ENCODE measurements at regions not wholly inside any gene's neighbourhood (a gene's known extent, or its start where the extent isn't known, plus 50 kb on each side); places are given as distances from the start of the nearest gene placed in this dataset.

DNA sequence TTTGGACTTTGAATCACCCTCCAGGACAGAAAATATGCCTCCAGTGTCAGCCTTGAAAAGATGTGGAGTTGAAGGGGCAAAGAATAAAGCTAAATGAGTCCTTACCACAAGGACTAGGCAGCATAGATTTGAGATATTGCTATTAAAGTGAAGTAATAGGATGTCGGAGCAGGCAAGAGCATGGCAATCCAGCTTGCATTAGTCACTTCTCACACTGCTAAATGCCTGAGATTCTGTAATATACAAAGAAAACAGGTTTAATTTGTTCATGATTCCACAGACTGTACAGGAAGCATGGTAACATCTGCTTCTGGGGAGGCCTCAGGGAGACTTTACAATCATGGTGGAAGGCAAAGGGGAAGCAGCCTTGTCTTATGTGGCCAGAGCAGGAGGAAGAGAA is 109.8 kb upstream of the PCDH7 start:
- no peak for DNase-seq

DNA sequence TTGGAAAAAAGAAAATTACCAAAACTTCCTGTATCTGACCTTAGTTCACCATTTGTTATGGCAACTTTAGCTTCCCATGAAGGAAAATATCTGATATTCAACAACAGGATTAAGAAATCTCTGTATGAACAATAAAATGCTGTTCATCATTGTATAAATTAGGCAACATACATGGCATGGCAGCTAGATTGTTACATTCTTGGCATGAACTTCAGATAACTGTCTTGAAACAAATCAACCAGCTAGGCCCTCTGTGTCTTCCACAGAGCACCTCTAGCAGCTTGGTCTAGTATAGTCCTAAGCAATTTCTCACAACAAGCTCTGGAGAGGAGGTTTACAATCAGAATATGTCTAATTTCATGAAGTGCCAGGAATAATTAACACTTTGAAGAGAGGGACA is 105.4 kb upstream of the PCDH7 start:
- no peak for DNase-seq

DNA sequence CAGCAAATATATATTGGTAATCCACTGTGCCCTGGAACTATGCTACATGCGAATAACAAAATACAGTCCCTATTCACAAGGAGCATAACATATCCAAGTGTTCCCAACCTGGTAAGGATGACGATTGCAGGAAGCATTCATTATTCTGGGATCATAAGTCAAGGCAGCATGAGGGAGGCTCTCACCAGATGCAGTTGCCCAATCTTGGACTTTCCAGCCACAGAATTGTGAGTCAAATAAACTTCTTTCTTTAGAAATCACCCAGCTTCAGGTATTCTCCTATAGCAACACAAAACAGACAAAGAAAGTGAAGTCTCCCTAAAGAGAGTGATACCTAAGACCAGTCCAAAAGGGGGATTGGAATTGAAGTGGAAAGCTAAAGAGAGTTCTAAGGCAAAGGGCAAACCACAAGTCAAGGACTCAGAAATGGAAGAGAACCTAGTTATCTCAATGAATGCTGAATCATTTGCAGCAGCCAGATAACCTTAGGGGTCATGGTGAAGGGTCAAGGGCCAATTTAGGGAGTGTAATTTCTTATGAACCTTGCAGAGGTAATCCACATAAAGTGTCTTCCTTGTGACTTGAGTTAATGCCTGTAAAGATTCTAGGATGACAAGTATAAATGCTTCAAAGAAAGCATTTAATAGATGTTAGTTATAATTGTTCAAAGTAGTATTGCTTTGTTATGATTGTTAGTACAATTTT is 103.1 kb upstream of the PCDH7 start:
- no peak for DNase-seq

DNA sequence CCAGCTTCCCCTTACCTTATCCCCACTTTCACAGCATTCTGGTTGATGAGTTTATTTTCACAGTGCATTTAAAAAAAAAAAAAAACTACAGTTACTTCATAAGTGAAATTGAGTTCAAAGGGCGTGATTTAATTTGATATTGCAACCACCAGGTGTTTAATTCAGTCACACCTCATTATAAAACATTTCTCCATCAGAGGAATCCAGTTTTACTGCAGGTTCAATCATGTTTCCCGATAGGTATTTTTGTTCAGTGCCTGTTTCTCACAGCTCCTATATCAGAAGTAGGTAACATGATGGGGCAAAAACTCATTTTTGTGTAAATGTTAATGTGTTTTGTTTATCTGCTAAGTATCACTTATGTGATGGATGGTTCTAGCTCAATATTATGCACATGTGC is 102.3 kb upstream of the PCDH7 start:
- DNase-seq, result no peak

DNA sequence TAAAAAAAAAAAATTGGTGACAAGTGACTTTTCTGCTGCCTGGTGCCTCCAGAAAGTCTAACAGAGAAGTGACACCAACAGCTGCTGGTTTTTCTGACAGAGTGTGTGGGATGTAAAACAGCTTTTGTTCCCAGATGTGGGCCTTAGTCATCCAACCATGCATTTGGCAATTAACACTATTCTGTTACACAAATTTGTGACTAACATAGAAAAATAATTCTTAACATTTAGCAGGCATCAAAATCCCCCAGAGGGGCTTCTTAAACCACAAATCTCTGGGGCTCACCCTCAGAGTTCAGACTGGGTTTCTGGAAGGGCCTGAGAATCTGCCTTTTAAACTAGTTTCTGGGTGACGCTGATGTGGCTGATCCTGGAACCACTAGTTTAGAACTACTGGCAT is 100.5 kb upstream of the PCDH7 start:
- DNase-seq, result no peak

DNA sequence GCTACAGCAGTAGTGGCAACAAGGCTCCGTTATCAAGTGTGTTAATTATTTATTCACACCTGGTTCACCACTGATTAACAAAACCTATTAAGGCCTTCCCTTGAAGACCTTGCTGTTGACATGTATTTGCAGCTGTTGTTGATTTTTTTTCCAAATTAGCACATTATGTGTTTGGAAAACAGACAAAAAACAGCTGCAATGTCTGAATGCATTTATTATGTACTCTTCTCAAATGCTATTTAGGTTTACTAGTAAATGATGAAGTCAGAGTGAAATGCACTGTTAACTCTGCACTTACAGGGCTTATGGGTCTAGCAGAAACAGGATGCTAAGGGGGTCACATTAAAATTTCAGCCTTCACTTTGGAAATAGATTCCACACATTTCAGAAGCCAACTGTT is 99.5 kb upstream of the PCDH7 start:
- DNase-seq, result no peak

DNA sequence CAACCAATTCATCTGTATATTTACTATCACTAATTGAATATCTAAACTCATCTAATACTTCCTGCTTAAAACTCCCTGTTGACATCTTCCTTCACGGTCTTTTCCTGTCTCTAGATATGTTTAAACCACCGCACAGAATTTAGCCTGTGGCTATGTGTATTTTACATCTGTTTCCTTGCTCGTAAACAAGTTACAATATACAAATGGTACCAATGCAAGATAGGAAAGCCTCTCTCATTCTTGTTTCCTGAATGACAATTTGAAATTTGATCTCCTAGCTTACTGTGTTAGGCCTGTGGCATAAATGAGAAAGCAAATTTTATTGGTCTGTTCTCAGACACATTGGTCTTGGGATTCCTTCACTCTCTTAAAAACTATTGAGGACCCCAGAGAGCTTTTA is 89.7 kb upstream of the PCDH7 start:
- DNase-seq, result no peak

DNA sequence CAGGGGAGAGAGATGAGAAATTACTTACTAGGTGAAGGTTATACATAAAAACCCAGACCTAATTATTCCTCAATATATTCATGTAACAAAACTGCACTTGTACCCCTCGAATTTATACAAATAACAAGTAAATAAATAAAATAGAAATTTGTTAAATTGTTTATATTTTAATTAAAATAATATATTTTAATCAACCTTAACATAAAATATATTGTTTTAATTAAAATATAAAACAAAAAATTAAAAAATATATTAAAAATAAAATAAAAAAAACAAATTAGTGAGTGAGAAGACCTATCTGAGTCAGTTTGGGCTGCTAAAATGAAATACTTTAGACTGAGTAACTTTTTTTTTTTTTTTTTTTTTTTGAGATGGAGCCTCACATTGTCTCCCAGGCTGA is 87.4 kb upstream of the PCDH7 start:
- DNase-seq, result no peak

DNA sequence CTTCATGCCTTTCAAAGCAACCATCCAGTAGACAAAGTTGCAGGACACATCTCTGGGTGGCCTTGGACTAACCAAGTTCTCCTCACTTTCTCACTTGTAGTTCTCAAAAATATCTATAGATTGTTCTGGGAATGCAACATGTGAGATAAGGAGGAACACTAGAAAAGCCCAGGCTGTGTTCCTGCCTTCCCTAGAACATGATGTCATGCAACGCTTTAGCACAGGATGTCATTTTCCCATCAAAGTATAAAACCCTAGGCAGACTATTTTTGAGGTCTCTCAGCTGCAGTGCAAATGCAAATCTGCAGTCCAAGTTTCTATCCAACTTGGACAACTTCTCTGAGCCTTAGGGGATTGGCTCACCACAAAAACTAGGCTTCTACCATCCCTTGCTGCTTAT is 78.8 kb upstream of the PCDH7 start:
- DNase-seq, result no peak

DNA sequence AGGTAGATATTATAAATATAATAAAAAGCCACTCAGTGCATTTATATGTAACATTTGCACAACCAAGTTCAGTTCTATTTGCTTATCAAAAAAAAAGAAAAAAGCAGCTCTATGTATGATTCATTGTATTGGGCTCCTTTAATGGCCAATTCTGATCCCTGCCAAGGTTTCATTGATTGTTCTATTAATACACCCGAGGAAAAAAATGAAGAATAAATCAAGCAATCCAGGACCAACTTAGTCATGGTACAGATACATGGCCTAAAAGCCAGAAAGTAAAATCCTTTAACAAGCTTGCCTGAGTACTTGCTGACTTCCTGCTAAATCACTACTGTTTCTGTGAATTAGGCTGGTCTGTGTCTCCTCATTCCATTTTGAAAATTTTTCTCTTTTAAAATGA is 77.6 kb upstream of the PCDH7 start:
- no peak for DNase-seq

DNA sequence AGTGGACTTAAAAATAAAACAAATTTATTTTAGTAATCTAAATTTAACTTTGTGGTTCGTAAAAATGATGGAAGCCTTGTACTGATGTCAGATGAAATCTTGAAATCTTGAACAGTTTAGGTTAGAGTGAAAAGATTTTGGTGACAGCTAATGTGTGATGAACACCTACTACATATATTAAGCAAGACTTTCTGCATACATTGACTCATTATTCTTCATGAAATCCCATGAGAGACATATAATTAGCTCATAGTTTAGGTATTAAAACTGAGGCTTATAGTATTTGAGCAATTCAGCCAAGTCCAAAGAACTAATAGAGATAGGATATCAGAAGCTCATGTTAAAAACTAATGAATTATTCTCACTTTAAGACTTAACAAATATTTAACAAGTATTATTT is 66.9 kb upstream of the PCDH7 start:
- DNase-seq, result no peak

DNA sequence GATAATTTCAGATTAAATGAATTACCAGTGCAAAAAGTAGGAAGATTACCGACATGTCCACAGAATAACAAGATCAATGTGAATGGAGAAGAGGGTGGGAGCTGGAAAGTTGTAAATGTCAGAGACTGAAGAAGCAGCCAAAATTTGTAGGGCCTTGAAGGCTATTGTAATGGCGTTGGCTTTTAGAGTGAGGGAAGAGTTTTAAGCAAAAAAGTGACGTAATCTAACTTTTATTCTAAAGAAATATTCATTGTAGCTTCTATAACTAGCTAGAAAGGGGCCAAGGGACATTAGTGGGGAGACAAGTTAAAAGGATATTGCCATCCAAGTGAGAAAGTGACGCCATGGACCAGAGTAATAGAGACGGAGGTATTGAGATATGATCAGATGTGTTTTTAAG is 63.3 kb upstream of the PCDH7 start:
- no peak for DNase-seq

DNA sequence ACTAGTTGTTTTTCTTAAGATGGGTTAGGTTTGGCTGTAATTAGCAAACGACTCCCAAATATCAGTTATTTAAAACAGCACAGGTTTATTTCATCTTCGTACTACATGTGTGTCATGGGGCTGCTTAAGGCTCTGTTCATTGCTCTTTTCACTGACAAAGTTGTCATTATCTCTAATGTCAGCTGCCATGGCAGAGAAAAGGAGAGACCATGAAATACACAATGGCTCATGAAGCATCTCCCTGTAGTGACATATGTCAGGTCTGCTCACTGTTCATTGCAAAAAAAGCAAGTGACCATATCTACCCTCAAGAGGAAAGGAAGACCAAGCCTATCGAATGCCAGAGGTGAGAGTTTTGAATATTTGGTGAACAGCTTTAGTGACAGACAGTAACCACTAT is 52.2 kb upstream of the PCDH7 start:
- DNase-seq, result no peak

DNA sequence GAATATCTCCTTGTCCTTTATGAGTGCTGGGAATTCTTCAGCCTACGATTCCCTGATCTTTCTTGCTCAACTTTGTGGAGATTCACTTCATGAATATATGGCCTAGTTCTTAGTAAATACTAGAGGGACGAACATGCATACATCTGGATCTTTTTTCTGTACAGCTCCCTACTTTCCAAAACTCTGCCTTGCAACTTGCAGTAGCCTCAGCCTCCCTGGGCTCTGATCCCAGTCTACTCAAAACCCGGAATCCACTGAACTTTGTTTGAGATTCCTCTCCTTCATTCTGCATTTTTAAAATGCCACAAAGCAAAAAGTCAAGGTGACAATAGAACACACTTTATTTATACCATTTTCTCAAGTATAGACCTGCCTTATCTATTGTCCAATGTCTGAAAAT is 50.0 kb upstream of the PCDH7 start:
- no peak for DNase-seq
